ENCODE measurements at regions not wholly inside any gene's neighbourhood (a gene's known extent, or its start where the extent isn't known, plus 50 kb on each side); places are given as distances from the start of the nearest gene placed in this dataset.

GRCh38 chr22:49636214-49636613, 191.5 kb downstream of the BRD1 start:
- TF ChIP-seq SPI1 (IDR thresholded peaks at IDR 0.05; ENCODE audit: borderline replicate concordance, low read depth) (no peak), POLR2AphosphoS5 (IDR thresholded peaks at IDR 0.05; ENCODE audit: low read depth) (no peak)
- Histone ChIP-seq H3K4me3 (replicated peaks; ENCODE audit: insufficient read depth, low read length) (no peak overlapping the region), H3K27me3 (ENCODE audit: insufficient read depth, poor library complexity, severe bottlenecking) (no peaks in the 10 kb centered on the region), H3K27ac (replicated peaks) (no peak overlapping the region)
- no peak for DNase-seq (ENCODE audit: low read depth in 1 of 2, low spot score in 1 of 2)

DNA sequence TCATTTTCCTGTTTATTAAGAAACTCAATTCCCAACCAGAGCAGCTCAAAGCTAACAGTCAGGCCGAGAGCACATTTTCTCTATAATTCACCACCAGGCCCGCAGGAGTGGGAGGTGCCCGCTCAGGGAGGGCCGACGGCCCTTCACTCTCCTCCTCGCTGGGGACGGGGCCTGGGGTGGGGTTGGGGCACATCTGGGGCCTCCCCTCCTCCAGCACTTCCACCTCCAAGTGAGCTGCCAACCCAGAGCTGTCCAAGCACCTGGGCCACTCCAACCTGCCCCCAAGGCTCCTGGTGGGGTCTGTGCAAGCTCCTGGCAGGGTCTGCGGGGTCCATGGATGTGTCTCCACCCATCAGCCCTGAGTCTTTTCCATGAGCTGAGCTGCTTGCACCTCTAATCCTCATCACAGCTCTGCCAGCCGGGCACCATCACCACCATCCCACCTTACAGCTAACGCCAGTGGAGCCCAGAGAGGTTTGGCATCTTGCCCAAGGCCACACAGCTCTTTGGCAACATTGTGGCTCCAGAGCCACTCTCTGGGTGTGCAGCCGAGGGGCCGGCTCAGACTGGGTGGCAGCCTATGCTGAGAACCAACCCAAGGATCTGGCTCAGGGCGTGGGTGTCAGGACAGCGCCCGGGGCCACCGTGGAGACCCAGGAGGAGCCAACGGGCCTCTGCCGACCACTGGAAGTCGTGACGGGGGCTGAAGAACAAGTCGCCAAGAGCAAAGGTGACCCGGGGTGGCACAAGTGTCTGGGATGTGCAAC, 193.5 kb downstream of the BRD1 start:
- TF ChIP-seq CTCF (IDR thresholded peaks at IDR 0.05; ENCODE audit: insufficient read depth, low read length) (no peak), POLR2AphosphoS5 (IDR thresholded peaks at IDR 0.05; ENCODE audit: low read depth) (no peak), SPI1 (IDR thresholded peaks at IDR 0.05; ENCODE audit: borderline replicate concordance, low read depth) (no peak), GABPA (IDR thresholded peaks at IDR 0.05; ENCODE audit: low read depth) (no peak)
- TF ChIP-seq, protein P1, sequence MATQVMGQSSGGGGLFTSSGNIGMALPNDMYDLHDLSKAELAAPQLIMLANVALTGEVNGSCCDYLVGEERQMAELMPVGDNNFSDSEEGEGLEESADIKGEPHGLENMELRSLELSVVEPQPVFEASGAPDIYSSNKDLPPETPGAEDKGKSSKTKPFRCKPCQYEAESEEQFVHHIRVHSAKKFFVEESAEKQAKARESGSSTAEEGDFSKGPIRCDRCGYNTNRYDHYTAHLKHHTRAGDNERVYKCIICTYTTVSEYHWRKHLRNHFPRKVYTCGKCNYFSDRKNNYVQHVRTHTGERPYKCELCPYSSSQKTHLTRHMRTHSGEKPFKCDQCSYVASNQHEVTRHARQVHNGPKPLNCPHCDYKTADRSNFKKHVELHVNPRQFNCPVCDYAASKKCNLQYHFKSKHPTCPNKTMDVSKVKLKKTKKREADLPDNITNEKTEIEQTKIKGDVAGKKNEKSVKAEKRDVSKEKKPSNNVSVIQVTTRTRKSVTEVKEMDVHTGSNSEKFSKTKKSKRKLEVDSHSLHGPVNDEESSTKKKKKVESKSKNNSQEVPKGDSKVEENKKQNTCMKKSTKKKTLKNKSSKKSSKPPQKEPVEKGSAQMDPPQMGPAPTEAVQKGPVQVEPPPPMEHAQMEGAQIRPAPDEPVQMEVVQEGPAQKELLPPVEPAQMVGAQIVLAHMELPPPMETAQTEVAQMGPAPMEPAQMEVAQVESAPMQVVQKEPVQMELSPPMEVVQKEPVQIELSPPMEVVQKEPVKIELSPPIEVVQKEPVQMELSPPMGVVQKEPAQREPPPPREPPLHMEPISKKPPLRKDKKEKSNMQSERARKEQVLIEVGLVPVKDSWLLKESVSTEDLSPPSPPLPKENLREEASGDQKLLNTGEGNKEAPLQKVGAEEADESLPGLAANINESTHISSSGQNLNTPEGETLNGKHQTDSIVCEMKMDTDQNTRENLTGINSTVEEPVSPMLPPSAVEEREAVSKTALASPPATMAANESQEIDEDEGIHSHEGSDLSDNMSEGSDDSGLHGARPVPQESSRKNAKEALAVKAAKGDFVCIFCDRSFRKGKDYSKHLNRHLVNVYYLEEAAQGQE (IDR thresholded peaks at IDR 0.05; ENCODE audit: insufficient replicate concordance, low read depth) = no peak
- no peak overlapping the region for H3K27ac ChIP-seq (replicated peaks)
- H3K4me3 ChIP-seq (replicated peaks; ENCODE audit: insufficient read depth, low read length) = no peak overlapping the region
- H3K27me3 ChIP-seq (ENCODE audit: insufficient read depth, poor library complexity, severe bottlenecking) = no peaks in the 10 kb centered on the region
- DNase-seq (ENCODE audit: low read depth in 1 of 2, low spot score in 1 of 2) = no peak

- no peaks in the 10 kb centered on the region for H3K27me3 ChIP-seq (ENCODE audit: insufficient read depth, poor library complexity, severe bottlenecking)
- DNase-seq (ENCODE audit: low read depth in 1 of 2, low spot score in 1 of 2) = no peak
- H3K4me3 ChIP-seq (replicated peaks; ENCODE audit: insufficient read depth, low read length) = no peak overlapping the region
- H3K27ac ChIP-seq (replicated peaks) = no peak overlapping the region
- TF ChIP-seq POLR2AphosphoS5 (IDR thresholded peaks at IDR 0.05; ENCODE audit: low read depth) (no peak), SPI1 (IDR thresholded peaks at IDR 0.05; ENCODE audit: borderline replicate concordance, low read depth) (no peak), GABPA (IDR thresholded peaks at IDR 0.05; ENCODE audit: low read depth) (no peak), CTCF (IDR thresholded peaks at IDR 0.05; ENCODE audit: insufficient read depth, low read length) (no peak)
- TF ChIP-seq, protein P1 (IDR thresholded peaks at IDR 0.05; ENCODE audit: insufficient replicate concordance, low read depth) = no peak
Observed at GRCh38 chr22:49633010-49633324, 194.7 kb downstream of the BRD1 start.

GRCh38 chr22:49632199-49633009, 195.3 kb downstream of the BRD1 start:
- no peaks in the 10 kb centered on the region for H3K27me3 ChIP-seq (ENCODE audit: insufficient read depth, poor library complexity, severe bottlenecking)
- H3K4me3 ChIP-seq (replicated peaks; ENCODE audit: insufficient read depth, low read length) = no peak overlapping the region
- DNase-seq (ENCODE audit: low read depth in 1 of 2, low spot score in 1 of 2) = no peak
- TF ChIP-seq POLR2AphosphoS5 (IDR thresholded peaks at IDR 0.05; ENCODE audit: low read depth) (no peak), SPI1 (IDR thresholded peaks at IDR 0.05; ENCODE audit: borderline replicate concordance, low read depth) (no peak), CTCF (IDR thresholded peaks at IDR 0.05; ENCODE audit: insufficient read depth, low read length) (no peak), GABPA (IDR thresholded peaks at IDR 0.05; ENCODE audit: low read depth) (no peak)
- TF ChIP-seq, protein P1 (IDR thresholded peaks at IDR 0.05; ENCODE audit: insufficient replicate concordance, low read depth) = no peak
- H3K27ac ChIP-seq (replicated peaks) = no peak overlapping the region

Measured in HL-60 (cell line).